ENCODE measurements at regions not wholly inside any gene's neighbourhood (a gene's known extent, or its start where the extent isn't known, plus 50 kb on each side); places are given as distances from the start of the nearest gene placed in this dataset.

GRCh38 chr1:58076258-58076657 is 470.3 kb downstream of the OMA1 start:
- TF ChIP-seq EZH2 (IDR thresholded peaks at IDR 0.05; ENCODE audit: insufficient read depth, poor library complexity, severe bottlenecking): no peak
- TF ChIP-seq EZH2phosphoT487 (IDR thresholded peaks at IDR 0.05; ENCODE audit: insufficient read depth, low read depth): no peak
